VCaP (cell line): ENCODE measurements at regions not wholly inside any gene's neighbourhood (a gene's known extent, or its start where the extent isn't known, plus 50 kb on each side); places are given as distances from the start of the nearest gene placed in this dataset.
A peak's percentile ranks its signal among the peaks of the same experiment; 100 is the strongest.

Source experiments
- H3K27ac ChIP-seq: fragments of 450-650 bp; 2 replicates; pipeline ENCODE4 v1.5.1; 2017
- CTCF ChIP-seq: fragments of 450-650 bp; conservative IDR thresholded peaks from 2 replicates; pipeline ENCODE4 v1.5.1; 2017; ENCODE audit warnings: mild to moderate bottlenecking, moderate library complexity

- peak; percentile 12; the same call in 1 of the 2 replicates for TF ChIP-seq CTCF
- no peak overlapping the region for H3K27ac ChIP-seq
These were observed 290.1 kb downstream of the MFSD1 start for GRCh38 chr3:159091936-159092335.

- H3K27ac ChIP-seq = no peak overlapping the region
- no peak for TF ChIP-seq CTCF
These were observed 300.1 kb downstream of the MFSD1 start for GRCh38 chr3:159102001-159102400.

- TF ChIP-seq CTCF = no peak
- no peak overlapping the region for H3K27ac ChIP-seq
These were observed 310.9 kb downstream of the MFSD1 start for GRCh38 chr3:159112724-159113123.

- TF ChIP-seq CTCF = no peak
- no peak overlapping the region for H3K27ac ChIP-seq
These were observed 311.5 kb downstream of the MFSD1 start for GRCh38 chr3:159113221-159113875.

GRCh38 chr3:159114582-159114981 is 312.7 kb downstream of the MFSD1 start:
- H3K27ac ChIP-seq = no peak overlapping the region
- TF ChIP-seq CTCF = no peak

GRCh38 chr3:159123877-159124276 is 322.0 kb downstream of the MFSD1 start:
- TF ChIP-seq CTCF = no peak
- H3K27ac ChIP-seq = no peak overlapping the region

GRCh38 chr3:159126261-159127020 is 324.6 kb downstream of the MFSD1 start:
- TF ChIP-seq CTCF = no peak
- no peak overlapping the region for H3K27ac ChIP-seq
